HS-5 (cell line): ENCODE measurements at regions not wholly inside any gene's neighbourhood (a gene's known extent, or its start where the extent isn't known, plus 50 kb on each side); places are given as distances from the start of the nearest gene placed in this dataset.
"Not testable (repeated sequence)": the region's sequence is repeated elsewhere in the genome, so short reads cannot be mapped to it uniquely, and the experiment has no call there.

Source experiments
- DNase-seq: peaks from one replicate; pipeline ENCODE4 v3.0.0-alpha.2; 2012; ENCODE audit warnings: low read depth

DNA sequence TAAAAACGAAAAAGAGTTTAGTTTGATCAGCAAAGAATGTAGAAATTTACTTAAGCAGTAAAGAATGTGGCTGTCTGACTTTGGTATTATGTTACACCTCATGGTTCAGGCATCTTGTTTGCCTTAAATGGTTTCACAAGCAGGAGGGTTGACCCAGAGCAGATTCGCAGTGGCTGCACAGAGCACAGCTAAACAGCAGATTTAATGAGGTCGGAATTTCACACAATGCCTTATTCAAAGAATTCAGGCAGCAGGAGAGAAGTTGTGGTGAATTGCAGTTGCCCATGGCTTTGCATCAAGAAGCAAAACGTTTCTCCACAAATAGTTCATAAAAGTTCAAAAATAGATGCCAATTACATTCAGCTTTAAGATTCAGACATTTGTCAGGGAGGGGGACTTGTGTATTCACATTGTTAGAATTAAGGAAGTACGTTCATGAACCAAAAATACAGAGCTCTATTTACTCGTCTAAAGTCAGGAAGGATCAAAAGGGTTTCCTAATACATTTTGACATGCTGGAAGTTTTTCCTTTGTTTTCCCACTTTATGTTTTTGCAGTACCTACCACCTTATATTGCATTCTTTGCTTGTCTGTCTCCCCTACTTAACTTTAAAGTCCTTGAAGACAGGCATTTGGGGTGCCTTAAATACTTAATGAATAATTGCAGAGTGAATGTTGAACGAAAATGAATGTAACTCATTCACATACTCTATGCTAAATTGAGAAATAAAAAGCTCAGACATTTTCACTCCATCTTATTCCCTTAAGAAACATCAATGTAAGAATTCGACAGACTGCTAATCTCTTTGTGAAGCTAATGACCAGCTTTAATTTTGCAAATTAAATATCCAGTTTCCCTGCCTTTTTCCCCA is 1163.6 kb upstream of the CITED2 start:
- peak; percentile 93 for DNase-seq

DNA sequence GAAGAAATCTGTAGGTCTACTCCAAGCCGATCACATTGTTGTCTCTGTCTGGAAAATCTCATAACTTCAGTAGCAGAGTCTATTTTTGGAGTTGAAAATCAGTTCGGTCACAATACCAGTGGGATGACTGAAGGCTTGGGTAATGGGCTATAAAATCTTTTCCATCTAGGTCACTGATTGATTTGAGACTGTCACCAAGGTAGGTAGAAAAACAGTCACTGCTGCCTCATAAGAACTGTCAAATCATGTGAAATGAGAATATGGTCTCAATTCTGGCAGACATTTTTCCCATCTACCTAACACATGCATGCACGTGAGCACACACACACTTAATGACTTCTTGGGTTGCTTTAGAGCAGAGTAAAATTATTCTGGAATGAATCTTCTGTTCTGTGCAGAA is 1162.8 kb upstream of the CITED2 start:
- no peak for DNase-seq

DNA sequence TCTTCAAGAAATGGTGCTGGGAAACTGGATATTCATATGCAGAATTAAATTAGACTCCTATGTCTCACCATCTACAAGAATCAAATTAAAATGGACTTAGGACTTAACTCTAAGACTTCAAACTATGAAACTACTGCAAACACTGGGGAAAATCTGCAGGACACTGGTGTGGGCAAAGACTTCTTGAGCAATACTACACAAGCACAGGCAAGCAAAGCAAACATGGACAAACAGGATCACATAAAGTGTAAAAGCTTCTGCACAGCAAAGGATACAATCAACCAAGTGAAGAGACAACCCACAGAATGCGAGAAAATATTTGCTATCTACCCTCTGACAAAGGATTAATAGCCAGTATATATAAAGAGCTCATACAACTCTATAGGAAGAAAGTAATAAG is 1161.1 kb upstream of the CITED2 start:
- no peak for DNase-seq

DNA sequence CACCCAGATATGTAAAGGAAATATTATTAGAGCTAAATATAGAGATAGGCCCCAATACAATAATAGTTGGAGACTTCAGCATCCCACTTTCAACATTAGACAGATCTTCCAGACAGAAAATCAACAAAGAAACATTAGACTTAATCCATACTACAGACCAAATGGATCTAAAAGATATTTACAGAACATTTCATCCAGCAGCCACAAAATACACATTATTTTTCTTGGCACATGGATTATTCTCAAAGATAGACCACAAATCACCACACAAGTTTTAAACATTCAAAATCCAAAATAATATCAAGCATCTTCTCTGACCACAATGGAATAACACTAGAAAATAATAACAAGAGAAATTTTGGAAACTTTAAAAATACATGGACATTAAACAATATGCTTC is 1159.1 kb upstream of the CITED2 start:
- DNase-seq, result no peak

DNA sequence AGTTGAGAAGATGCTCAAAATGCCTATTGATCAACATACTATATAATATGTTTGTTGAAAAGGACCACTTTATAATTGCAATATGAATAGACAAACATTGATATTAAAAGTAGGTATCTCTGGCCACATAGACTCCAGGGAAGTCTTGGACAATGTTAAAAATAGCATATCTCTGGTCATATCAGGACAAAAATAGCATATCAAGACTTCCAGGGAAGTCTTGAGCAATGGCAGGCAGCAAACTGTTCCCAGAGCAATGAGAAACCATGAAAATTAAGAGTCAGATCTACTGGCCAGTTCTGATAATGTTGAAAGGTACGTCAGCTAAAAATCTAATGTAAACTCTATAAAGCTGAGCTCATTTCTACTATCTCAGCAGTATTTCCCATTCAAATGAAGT is 1130.3 kb upstream of the CITED2 start:
- no peak for DNase-seq

DNA sequence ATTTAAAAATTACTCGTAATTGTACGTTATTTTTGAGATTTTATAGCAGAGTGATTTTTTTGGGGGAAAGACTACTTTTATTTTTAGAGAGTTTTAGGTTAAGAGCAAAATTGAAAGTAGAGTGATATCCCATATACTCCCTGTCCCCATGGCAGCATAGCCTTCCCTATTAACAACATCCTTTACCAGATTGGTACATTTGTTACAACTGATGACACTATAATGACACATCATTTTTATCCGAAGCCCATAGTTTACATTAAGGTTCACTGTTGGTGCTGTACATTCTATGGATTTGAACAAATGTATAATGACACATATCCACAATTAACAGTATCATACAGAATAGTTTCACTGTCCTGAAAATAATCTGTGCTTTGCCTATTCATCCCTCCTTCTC is 1126.4 kb upstream of the CITED2 start:
- DNase-seq, result no peak

DNA sequence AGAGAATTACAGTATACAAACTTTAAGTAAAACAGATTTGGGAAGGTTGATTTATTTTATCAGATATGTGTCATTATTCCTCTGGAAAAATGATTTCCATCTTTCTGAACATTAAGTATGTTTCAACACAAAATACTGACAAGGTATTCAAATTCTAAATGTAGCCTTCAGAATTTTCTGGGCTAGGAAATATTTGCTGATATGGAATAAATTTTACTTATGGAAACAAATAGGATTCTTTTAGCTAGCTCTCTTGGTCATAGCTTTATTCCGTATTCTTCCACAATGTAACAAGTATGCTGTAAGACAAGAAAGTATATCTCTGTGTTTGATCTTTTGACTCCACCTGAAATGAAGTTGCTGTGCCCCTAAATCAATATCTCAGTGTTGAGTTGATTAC is 1125.2 kb upstream of the CITED2 start:
- DNase-seq, result no peak

DNA sequence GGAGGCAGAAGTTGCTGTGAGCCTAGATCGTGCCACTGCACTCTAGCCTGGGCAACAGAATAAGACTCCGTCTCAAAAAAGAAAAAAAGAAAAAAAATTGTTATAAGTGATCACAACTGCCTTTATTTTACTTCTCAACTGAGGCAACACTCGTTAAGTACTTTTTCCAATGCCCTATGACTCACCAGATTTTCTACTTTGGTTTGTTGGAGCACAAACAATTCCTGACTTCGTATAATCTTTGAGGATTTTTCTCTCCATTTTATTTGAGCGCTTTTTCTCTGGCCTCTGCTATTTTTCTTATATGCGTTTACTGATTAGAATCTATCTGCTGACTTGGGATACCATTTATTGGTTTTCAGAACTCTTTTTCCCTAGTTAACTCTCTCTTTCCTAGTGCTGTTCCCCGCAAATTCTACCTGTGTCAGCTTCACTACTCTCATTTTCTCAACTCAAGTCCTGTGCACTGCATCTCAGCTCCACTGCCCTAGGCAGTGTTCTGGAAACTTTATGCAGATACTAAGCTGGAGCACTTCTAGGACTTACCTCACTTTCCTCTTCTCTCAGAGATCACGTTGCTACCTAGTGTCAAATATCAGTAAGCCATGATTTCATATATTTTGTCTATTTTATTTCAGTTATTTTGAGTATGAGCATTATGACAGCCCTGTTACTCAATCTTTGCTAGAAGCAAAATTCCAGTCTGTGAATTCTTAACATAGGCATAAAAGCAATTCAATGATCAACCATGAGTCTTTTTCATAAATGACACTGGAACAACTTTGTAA is 1120.1 kb upstream of the CITED2 start:
- no peak for DNase-seq

DNA sequence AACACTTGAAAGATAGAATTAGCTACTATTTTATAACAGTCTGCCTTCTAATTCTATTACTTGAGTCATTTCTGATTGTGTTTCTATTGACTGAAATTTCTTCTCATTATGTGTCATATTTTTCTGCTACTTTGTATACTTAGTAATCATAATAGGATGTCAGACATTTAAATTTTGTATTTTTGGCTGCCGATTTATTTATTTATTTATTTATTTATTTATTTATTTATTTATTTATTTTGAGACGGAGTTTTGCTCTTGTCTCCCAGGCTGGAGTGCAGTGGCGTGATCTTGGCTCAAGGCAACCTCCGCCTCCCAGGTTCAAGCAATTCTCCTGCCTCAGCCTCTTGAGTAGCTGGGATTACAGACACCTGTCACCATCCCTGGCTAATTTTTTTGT is 1119.0 kb upstream of the CITED2 start:
- not testable (repeated sequence) for DNase-seq

DNA sequence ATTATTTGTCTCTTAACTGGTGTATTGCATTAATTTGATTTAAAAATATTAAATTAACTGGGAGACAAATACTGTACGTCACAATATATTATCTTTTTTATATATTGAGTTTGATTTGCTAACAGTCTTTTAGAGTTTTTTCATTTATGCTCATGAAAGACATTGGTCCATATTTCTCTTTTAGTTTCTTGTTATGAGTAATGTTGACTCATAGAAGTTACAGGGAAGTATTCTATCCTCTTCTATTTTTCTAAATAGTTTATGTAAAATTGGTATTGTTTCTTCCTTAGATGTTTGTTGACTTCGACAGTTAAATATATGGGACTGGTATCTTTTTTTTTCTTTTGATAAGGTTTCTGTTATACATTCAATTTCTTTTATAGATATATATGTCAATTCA is 1115.6 kb upstream of the CITED2 start:
- no peak for DNase-seq

DNA sequence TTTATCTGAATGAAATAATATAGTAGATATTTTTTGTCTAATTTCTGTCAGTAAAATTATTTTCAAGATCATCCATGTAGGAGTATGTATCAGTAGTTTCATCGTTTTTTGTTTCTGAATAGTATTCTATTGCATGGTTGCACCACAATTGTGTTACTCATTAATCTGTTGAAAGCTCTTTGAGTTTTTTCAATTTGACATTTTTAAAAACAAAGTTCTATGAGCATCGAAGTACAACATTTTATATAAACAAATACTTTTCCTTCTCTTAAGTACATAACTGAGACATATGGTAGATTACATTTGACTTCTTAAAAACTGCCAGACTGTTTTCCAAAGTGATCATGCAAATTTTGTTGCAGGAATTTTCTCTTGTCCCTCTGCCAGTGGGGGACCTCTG is 1113.1 kb upstream of the CITED2 start:
- no peak for DNase-seq

DNA sequence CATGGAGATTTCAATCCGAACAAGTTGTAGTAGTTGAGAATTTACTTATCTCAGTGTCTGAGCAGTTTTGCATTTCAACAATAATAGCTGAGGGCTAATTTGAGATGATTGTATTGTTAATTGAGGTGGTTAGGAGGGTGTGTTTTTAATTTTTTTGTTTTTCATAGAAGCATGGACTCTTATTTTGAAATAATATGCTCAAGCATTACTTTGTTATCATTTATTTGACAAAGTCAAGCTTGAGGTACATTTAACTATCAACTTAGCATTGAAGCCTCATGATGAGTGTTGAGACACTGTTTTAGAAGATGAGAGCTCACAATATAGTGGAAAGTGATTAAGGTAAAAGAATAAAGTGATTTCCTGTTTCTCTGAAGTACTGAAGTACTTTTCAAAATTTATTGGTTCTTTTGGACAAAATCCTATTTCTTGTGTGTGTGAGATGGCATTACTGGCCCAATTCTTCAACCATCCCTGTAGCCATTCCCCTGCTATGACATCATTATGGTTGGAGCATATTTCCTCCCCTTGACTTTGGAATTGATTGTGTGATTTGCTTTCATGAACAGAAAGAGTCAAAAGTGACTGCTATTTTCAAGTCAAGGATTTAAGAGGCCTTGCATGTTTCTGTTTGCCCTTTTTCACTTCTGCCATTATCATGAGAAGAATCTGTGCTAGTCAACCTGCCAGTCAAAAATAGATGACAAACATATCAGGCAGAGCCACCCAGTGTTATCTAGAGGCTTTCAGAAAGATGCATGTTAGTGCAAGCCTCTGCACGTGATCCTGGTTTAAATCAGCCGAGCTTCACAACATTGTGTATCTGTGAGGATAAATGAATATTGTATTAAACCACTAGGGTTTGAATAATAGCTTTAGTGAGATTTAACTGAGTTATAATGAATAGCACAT is 1112.3 kb upstream of the CITED2 start:
- no peak for DNase-seq

DNA sequence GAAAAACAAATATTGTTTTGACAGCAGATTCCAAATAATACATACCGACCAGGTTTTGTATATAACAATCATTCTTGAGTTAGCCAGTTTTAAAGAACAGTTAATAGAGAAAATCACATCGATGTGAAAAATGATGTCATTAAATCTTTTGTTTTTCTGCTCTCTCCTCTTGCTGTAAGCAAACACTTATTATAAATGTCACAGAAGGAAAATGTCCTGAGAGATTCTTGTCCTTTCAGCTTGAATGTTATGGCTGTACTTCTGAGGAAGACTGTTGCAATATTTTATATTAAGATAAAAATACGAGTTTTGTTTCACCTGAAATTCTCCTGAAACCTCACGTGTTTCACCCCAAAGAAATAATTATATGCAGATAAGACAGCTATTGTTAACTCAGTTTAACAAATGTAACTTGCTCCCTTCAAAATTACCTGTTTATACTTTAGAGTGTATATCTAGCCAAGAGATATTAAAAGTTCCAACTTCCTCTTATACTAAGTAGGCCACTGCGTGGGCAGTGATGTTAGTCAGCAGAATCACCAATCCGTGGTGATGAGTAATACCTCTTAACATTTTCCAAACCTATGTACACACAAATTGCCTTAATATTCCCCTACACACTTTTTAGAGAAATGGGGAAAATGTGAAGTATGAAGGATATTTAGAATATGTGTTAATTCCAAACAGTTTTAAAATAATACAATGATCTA is 1111.4 kb upstream of the CITED2 start:
- peak; percentile 80 for DNase-seq

DNA sequence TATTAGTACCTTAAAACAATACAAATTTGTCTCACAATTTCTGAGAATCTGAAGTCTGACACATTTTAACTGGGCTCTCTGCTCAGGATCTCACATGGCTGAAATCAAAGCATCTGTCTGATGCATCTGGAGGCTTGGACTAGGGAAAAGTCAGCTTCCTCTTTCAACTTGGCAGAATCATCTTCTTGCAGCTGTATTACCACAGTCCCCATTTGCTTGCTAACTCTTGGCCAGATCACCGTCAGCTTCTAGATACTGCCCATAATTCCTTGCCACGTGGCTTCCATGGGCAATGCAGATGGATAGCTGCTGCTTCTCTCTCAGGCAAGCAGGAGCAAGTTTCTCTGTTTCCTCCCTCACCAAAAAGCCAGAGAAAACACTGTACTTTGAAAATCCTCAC is 1106.4 kb upstream of the CITED2 start:
- DNase-seq, result no peak

DNA sequence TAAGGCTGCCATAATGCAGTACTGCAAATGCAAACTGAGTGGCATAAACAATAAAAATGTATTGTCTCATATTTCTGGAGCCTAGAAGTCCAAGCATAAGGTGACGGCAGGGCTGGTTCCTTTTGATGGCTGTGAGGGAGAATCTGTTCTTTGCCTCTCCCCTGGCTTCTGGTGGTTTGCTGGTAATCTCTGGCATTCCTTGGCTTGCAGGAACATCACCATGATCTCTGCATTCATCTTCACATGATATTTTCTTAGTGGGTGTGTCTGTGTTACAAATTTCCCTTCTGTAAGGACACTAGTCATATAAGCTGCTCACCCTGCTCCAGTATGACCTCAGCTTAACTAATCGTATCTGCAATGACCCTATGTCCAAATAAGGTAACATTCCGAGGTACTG is 1104.2 kb upstream of the CITED2 start:
- no peak for DNase-seq

DNA sequence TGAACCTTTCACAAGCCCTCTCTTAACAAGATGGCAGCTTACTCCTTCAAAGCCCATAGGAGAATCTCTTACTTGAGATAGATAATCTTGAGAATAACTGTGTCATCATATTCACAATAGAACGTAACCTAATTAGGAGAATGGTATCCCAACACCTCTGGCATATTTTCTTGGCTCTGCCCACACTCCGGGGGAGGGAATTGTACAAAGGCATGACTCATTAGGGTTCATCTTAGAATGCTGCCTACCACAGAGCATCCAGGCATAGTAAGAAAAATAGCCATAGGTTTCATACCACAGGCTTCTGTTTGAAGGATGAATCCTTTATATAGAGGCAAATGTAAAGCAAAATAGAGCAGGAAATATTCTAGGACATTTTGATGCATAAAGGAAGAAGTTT is 1100.6 kb upstream of the CITED2 start:
- DNase-seq, result no peak

DNA sequence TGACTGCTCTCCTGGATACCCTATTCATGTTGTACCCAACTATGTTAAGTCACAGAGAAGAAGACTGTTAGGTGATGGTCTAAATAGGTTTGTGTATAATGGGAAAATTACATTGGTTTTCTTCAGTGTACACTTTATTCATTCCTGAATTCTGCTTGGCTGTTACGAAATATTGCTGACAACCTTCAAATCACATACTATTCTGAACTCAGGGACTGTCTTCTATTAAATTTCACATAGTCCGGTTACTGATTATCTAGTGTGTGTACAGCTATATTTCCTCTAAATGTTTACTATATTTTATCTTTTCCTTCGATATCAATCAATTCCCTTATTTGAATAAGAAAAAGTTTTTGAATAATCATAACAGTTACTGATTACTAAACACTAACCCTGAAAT is 1090.3 kb upstream of the CITED2 start:
- no peak for DNase-seq

DNA sequence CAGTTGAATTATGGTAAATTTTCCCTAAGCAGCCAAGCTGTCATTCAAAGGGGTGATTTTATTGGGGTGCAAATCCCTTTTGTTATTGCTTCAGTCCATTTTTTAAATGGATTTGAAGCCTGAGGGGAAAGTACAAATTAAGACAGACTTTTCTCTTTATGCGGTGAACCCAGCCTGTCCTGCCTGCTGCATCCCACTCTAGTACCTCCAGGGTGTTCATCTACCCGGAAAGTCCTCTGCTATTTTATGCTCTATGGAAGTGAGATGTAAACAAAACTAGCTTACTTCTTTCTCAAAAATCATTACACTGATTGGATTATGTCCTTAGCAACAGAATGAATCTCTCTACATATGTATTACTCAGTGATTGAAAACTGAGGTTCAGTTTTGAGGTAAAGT is 1088.9 kb upstream of the CITED2 start:
- no peak for DNase-seq

DNA sequence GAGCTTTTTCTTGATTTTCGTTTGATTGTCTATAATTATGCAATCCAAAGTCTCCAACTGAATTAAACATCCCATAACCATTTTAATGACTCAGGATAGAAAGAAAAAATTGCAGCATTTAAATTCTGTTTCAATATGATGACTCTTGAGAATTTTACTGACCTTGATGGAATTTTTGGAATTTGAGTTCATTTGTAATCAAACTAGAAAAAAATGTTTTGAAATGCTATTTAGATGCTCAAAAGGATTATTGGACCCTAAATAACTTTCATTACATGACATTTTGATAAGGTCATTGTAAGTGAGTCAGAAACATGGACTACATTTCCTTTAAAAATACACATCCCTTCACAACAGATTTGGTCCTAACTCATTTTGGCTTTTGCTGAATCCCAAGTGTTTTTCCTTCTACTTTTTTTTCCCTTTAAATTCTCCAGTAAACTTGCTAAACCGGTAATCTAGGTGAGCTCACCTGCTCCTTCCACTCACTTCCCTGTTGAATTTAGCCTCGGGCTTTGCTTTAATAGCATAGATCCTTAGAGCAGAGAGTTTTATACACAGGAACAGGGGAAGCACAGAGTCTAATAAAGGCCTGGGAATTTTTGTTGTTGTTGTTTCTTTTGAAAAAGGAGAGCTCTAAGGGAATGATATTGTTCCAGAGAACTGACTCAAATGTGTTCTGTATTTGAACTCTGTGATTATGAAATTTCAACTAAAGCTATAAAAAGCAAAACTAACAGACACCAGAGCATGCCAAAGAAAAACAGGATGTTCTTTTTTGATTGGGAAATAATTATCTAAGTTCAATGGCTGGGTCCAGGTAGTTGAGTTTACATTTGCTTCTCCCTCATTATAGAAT is 1088.2 kb upstream of the CITED2 start:
- DNase-seq, result peak; percentile 63

DNA sequence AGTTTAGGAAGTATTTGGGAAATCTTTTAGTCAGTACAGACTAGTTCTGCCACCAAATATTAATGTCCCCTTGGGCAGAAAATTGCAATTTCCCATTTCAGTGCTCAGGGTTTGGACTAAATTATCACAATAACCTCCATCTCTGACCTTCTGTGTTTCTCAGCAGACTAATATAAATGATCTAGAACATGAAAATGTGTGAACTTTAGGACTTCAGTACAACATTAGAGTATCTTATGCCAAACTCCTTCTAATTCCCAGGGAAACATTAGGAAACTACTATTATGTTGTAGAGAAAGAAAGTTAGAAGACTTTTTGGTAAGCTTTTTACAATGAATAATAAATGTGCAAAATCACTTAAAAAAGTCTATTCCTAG is 1087.6 kb upstream of the CITED2 start:
- no peak for DNase-seq

DNA sequence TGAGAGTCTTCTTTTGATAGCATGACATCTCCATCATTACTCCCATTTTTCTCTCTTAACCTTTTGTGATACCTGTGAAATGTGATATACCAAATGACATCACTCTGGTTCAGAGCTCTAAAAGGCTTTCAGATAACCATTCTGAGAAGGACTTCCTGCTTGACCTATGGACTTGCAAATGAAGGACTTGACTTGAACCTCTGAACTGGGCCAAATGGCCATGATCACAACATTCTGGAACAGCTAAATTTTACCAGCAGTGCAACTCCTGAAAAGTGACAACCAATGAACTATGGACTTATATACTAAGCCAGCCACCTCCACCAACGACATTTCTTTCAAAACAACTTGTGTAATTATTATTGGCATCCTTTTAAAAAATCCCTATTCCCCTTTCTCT is 1085.8 kb upstream of the CITED2 start:
- no peak for DNase-seq
